GM06990 (cell line): ENCODE measurements at regions not wholly inside any gene's neighbourhood (a gene's known extent, or its start where the extent isn't known, plus 50 kb on each side); places are given as distances from the start of the nearest gene placed in this dataset.

Source experiments
- DNase-seq: peaks from one replicate; pipeline ENCODE4 v3.0.0-alpha.2; 2011; ENCODE audit not compliant: insufficient read length; ENCODE audit errors: extremely low read depth
- H3K27me3 ChIP-seq: replicated peaks from 2 replicates; pipeline ENCODE4 v1.6.0; 2011; ENCODE audit warnings: low read length; ENCODE audit not compliant: control insufficient read depth, insufficient read depth
- H3K36me3 ChIP-seq: 2 replicates; pipeline ENCODE4 v1.5.1; 2011; ENCODE audit warnings: low read length; ENCODE audit not compliant: control insufficient read depth, insufficient read depth
- H3K4me3 ChIP-seq: replicated peaks from 2 replicates; pipeline ENCODE4 v1.5.1; 2011; ENCODE audit warnings: low read depth, mild to moderate bottlenecking, control low read depth, low read length
- TF ChIP-seq, protein P1 (sequence below): IDR thresholded peaks from 2 replicates; pipeline ENCODE4 v1.5.1; 2011; ENCODE audit warnings: low read length, control low read depth, mild to moderate bottlenecking, inconsistent platforms; ENCODE audit not compliant: insufficient read depth, poor library complexity, severe bottlenecking

DNA sequence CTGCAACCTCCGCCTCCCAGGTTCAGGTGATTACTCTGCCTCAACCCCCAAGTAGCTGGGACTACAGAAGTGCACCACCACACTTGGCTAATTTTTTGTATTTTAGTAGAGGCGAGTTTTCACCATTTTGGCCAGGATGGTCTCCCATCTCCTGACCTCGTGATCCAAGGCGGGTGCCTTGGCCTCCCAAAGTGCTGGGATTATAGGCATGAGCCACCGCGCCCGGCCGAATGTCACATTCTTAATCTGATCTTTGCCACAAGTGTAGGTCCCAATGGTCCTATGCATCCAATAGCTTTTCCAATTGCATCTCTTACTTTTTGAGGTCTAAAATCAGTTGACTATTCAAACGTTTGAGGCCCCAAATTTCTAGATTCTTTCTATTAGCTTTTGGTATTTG is 676.0 kb downstream of the SLC16A7 start:
- Histone ChIP-seq H3K4me3 (no peak overlapping the region), H3K27me3 (no peaks in the 10 kb centered on the region), H3K36me3 (no peaks in the 10 kb centered on the region)
- TF ChIP-seq, protein P1, sequence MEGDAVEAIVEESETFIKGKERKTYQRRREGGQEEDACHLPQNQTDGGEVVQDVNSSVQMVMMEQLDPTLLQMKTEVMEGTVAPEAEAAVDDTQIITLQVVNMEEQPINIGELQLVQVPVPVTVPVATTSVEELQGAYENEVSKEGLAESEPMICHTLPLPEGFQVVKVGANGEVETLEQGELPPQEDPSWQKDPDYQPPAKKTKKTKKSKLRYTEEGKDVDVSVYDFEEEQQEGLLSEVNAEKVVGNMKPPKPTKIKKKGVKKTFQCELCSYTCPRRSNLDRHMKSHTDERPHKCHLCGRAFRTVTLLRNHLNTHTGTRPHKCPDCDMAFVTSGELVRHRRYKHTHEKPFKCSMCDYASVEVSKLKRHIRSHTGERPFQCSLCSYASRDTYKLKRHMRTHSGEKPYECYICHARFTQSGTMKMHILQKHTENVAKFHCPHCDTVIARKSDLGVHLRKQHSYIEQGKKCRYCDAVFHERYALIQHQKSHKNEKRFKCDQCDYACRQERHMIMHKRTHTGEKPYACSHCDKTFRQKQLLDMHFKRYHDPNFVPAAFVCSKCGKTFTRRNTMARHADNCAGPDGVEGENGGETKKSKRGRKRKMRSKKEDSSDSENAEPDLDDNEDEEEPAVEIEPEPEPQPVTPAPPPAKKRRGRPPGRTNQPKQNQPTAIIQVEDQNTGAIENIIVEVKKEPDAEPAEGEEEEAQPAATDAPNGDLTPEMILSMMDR = no peak
- no peak for DNase-seq

DNA sequence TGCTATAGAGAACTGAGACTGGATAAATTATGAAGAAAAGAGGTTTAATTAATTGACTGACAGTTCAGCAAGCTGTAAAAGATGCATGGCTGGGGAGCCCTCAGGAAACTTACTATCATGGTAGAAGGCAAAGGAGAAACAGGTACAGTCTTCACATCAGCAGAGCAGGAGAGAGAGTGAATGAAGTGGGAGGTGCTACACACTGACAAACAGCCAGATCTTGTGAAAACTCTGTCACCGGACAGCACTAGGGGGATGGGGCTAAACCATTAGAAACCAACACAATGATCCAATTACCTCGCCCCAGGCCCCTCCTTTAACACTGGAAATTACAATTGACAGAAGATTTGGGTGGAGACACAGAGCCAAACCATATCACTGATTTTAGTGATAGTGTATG is 682.4 kb downstream of the SLC16A7 start:
- no peaks in the 10 kb centered on the region for H3K27me3 ChIP-seq
- TF ChIP-seq, protein P1 = no peak
- no peaks in the 10 kb centered on the region for H3K36me3 ChIP-seq
- no peak for DNase-seq
- H3K4me3 ChIP-seq = no peak overlapping the region

DNA sequence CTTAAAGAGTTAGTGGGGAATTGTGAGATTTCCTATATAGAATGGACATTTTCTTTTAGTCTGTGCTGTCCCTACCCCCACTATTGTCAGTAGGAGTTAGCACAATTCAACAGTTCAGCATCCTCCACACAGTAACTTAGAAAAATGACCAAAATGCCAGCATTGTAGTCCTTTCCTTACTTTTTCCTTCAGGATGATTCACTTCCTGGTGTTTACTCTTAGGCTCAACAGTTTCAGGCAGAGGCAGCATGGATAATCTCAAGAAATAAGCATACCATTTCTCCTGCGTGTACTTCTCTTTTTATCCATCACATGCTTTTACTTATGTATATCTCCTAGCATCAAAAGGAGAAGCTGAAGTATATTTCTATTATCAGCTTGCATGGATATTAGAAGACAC is 683.4 kb downstream of the SLC16A7 start:
- Histone ChIP-seq H3K4me3 (no peak overlapping the region), H3K36me3 (no peaks in the 10 kb centered on the region), H3K27me3 (no peaks in the 10 kb centered on the region)
- DNase-seq = no peak
- TF ChIP-seq, protein P1 = no peak

DNA sequence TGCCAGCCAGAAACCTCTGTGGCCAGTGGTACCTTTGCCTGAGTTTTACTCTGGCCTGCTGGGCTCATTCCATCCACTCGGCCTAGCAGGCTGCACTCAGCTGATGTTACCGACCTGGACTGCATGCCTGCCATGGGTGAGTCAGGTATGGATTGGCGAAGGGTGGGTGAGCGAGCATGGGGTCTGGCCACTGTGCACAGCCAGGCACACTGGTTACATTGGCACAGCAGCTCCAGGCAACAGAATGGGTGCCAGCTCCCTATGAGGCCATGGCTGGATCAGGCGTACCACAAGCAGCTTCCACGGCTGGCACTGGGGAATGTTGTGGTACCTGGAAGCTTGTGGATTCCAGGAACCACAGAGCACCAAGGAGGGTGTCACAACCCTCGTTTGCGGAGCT is 685.7 kb downstream of the SLC16A7 start:
- TF ChIP-seq, protein P1 = no peak
- H3K4me3 ChIP-seq = no peak overlapping the region
- H3K36me3 ChIP-seq = no peaks in the 10 kb centered on the region
- no peak for DNase-seq
- no peaks in the 10 kb centered on the region for H3K27me3 ChIP-seq

DNA sequence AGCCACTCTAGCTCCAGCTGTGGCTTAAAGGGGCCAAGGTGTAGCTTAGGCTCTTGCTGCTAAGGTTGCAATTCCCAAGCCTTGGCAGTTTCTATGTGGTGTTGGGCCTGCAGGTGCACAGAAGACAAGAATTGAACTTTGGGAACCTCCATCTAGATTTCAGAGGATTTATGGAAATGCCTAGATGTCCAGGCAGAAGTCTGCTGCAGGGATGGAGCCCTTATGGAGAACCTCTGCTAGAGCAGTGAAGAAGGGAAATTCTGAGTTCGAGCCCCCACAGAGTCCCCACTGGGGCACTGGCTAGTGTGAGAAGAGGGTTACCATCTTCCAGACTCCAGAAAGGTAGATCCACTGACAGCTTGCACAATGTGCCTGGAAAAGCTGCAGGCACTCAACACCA is 694.7 kb downstream of the SLC16A7 start:
- Histone ChIP-seq H3K36me3 (no peaks in the 10 kb centered on the region), H3K27me3 (no peaks in the 10 kb centered on the region), H3K4me3 (no peak overlapping the region)
- TF ChIP-seq, protein P1 = no peak
- no peak for DNase-seq

DNA sequence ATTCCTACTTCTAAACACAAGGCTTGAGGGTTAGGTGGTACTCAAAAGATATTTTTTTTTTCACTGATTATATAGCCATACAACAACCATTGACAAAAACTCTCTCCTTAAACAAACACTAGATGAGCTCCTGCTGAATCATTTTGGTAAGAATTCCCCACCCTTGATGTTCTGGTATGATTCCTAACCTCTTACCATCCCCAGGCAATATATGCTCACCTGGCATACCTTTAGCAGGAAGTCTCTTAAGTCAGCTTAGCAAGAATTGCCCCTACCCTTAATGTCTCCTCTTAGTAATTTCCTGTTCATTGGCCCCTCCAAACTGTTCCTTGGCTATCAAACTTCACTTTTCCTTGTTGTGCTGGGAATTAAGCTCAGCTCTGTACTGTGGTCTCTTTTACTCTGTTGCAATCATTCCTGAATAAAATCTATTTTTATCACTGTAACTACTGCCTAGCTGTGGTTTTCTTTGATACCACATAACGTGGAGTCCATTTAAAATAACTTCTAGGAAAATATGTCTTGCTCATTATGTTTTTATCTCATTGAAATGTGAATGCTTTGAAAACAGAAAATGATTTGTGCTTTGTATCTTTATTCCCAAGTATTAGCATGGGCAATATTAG is 712.6 kb downstream of the SLC16A7 start:
- TF ChIP-seq, protein P1 = no peak
- DNase-seq = no peak
- H3K27me3 ChIP-seq = no peaks in the 10 kb centered on the region
- H3K4me3 ChIP-seq = no peak overlapping the region
- no peaks in the 10 kb centered on the region for H3K36me3 ChIP-seq
